Astrocyte (in vitro differentiated cells and primary cell): ENCODE measurements at regions not wholly inside any gene's neighbourhood (a gene's known extent, or its start where the extent isn't known, plus 50 kb on each side); places are given as distances from the start of the nearest gene placed in this dataset.

Experiments used
- CTCF ChIP-seq: IDR thresholded peaks from 2 replicates; pipeline ENCODE4 v1.5.1; 2011; ENCODE audit warnings: low read depth, mild to moderate bottlenecking, inconsistent platforms, low read length, moderate library complexity; ENCODE audit not compliant: insufficient read depth
- EZH2 ChIP-seq: IDR thresholded peaks from 2 replicates; pipeline ENCODE4 v1.6.1; 2012; ENCODE audit warnings: mild to moderate bottlenecking, low read length, inconsistent platforms; ENCODE audit not compliant: insufficient read depth

- no peak for TF ChIP-seq CTCF
- no peak for TF ChIP-seq EZH2
These were observed 303.4 kb upstream of the NRXN1 start for GRCh38 chr2:51335087-51336058.
